GM19452 (cell line): ENCODE measurements at regions not wholly inside any gene's neighbourhood (a gene's known extent, or its start where the extent isn't known, plus 50 kb on each side); places are given as distances from the start of the nearest gene placed in this dataset.

ENCODE experiments used
- ATAC-seq: cut with Tn5 transposase; IDR thresholded peaks from one replicate; pipeline ENCODE4 v1.9.1; 2021; ENCODE audit not compliant: unreplicated experiment

- ATAC-seq, result peak; percentile 51
Measured at GRCh38 chr6:138004430-138005287, 102.6 kb downstream of the PERP start.

DNA sequence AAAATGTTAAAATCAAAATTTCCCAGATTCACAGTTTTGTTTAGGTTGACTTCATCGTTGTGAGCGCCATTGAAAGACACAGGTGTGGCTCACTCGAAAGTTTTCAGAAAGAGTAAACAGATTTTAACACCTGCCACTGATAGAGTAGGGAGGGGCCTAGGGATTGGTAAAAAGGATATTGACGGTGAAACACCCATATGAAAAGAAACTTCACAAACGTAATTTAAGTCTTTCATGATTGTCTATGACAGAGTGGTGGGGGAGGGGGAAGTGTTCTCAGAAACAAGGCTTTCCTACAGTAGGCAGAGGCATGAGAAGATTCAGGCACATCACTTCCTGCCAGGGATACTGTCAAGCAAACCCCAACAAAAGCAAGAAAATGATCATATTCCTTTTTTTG is 101.4 kb downstream of the PERP start:
- ATAC-seq, result no peak

- ATAC-seq, result no peak
Measured at GRCh38 chr6:138007014-138007472, 100.2 kb downstream of the PERP start.

GRCh38 chr6:138008791-138009190 is 98.4 kb downstream of the PERP start:
- ATAC-seq, result no peak

DNA sequence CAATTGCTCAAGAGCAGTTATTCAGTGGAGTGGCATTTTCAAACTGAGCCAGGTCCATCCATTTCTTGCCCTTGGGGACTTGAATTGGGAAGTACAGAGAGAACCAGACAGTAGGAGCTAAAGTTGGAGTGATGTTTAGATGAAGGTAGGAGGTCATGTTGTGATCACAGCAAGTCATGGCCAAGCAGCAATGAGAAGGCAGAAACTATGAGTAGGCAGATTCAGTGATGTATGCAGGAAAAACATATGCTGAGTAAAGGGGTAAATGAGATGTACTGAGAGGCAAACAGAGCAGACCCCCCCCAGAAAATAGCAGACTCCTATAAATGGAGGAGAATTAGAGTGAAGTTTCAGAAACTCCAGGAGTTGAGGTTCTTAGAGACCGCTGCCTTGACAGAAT is 95.8 kb downstream of the PERP start:
- no peak for ATAC-seq

GRCh38 chr6:138012682-138013081 is 94.5 kb downstream of the PERP start:
- no peak for ATAC-seq

DNA sequence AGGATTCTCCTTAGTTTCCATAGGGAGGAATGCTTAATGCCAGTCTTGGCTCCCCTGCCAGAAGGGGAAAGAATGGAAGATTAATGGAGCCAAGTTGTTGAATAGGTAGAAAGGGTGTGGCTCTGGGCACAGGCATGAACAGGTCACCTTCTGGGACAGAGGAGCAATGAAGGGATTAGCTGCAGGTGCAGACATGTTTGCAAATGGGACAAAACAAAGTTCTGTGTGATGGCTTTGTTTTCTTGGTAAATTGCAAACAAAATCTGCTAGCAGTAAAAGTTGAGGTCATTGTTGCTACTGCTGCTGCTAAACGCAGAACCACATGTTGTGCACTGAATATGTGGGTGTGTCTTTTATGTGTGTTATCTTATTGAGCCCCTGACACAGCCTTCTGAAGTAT is 93.3 kb downstream of the PERP start:
- no peak for ATAC-seq

GRCh38 chr6:138017166-138017757 is 90.0 kb downstream of the PERP start:
- no peak for ATAC-seq

DNA sequence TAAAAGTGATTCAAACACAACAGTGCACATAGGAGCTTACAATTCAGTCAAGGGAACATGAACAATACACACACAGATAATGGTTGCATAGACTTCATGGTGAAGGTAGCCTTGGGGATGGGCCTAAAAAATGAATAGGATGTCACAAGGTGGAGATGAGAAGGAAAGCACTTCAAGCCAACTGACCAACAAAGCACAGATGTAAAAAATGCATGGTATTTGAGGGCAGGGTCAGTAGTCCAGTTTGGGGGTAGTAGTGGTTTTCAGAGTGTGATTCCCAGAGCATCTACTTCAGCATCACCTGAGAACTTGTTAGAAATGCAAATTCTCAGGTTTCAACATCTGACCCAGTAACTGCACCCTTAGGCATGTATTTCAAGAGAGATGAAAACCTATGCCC is 88.9 kb downstream of the PERP start:
- no peak for ATAC-seq

DNA sequence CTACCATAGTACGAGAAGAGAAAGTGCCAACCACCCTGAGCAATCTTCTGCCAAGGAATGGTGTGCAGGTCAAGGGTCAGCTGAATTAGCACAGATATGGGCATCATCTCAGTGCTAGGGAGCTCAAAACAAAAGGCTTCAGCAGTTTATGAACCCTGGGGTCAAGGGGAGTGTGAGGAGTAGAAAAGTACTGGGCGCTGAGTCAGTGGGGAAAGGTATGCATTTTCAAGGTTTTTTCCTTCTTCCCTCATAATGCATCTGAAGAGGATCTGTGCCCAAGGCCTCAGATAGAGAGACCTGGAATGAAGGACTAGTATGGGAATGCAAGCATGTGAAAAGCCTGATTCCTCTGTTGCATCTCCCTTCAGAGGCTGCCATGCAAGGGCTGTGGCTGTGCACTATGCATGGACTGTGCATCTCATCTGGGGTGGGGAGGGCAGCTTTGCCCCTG is 81.7 kb downstream of the PERP start:
- ATAC-seq, result no peak

DNA sequence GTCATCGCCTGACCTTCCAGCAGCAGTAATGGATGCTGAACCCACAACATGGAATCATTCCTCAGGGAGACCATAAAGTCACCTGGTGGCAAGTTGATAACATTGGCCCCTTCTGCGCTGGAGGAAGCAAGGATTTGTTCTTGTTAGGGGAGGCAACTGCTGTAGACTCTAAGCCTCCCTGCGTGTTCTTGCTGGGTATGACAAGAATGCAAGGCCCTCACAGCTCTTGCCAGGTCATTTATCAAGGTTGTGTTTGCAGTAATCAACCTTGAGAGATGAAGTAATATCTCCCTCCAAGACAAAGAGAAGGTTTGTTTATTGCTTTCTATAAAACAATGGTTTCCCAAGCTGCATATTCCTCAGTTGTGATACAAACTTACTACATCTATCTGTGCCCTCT is 80.9 kb downstream of the PERP start:
- ATAC-seq, result no peak

DNA sequence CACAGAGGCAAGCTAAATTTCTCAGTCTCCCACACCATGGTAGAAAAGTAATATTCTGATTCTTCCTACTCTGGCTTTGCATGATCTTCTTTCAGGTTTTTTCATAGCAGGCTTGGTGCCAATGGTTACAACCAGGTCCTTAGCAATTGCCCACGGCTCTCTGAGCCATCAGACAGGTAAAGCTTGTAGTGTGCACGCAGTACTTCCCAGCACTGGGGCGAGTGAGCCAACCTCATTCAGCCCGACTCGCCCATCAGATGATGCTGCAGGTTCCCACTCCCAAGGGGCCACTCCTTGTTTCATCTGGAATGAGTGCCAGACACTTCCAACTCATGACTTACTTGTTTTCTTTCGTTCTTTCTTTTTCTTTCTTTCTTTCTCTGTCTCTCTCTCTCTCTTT is 78.3 kb downstream of the PERP start:
- no peak for ATAC-seq

GRCh38 chr6:138030872-138031271 is 76.3 kb downstream of the PERP start:
- ATAC-seq, result no peak

DNA sequence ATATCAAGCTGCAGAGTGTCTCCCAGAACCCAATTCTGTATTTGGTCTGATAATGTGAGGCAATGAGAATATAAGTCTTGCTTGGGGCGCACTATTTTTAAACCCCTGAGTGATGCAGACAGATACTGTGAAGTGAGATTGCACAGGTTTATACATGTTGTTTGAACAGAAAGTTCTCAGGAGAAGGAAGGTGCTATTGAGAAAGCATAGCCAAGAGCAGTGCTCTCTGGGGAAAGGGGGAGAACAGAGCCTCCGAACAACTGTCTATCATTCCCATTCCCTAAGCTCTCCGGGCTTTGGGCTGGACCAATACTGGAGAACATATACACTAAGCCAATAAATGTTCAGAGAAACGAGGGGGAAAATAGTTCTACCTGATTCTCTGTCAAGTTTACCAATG is 75.8 kb downstream of the PERP start:
- ATAC-seq, result no peak

GRCh38 chr6:138031850-138032249 is 75.4 kb downstream of the PERP start:
- no peak for ATAC-seq

DNA sequence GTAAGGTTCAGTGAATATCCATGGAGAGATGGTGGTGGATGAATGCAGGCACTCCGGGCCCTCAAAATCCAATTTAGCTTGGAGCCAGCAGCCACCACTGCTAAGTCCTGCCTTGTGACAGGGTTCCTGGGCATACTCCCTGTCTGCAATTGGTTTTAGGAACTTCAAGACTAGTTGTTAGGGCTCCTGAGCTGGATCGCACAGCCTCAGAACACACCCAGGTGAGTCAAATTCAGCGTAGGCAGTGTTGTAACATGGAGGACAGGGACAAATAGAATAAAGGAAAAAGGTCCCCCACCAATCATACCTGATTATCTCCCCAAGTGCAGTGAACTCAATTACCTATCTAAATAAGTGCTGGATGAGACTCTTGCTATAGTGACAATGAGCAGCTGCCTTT is 74.6 kb downstream of the PERP start:
- no peak for ATAC-seq

DNA sequence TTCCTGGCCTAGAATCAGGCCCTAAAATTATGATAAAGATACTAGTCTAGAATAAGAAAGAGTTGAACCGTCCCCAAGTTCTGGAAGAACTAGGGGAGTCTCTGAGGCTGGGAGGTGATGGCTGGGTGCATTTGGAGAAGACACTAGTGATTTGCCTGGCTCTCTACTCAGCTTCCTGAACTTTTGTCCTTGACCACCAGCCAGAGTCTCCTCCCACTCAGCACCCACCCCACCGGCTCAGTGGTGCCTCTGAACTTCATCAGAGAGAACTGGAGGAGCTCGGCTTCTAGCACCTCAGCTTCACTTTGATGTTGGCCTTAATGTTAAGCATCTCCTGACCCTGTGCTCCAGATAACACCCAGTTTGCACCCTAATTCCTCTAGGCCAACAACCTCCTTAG is 73.0 kb downstream of the PERP start:
- ATAC-seq, result no peak

GRCh38 chr6:138035070-138035469 is 72.1 kb downstream of the PERP start:
- no peak for ATAC-seq

GRCh38 chr6:138036111-138036510 is 71.1 kb downstream of the PERP start:
- ATAC-seq, result no peak

GRCh38 chr6:138037009-138037504 is 70.2 kb downstream of the PERP start:
- ATAC-seq, result no peak

- ATAC-seq, result no peak
Measured at GRCh38 chr6:138038142-138038870, 68.9 kb downstream of the PERP start.
